Body of pancreas (tissue), 4 donors: ENCODE measurements at regions not wholly inside any gene's neighbourhood (a gene's known extent, or its start where the extent isn't known, plus 50 kb on each side); places are given as distances from the start of the nearest gene placed in this dataset.

Experiments
- CTCF ChIP-seq, 7 experiments: fragments of 450-650 bp in 4 of 7; fragments of 200-600 bp in 3 of 7; sonication (generic) in 3 of 7; IDR thresholded peaks; one replicate each; pipeline ENCODE4 v1.5.1; 2016 to 2019; ENCODE audit warnings: antibody characterized with exemption in 7 of 7
- POLR2A ChIP-seq, 3 donors: fragments of 450-650 bp; IDR thresholded peaks; one replicate each; pipeline ENCODE4 v1.6.1; 2016; ENCODE audit warnings: antibody characterized with exemption in 3 of 3, mild to moderate bottlenecking in 2 of 3

DNA sequence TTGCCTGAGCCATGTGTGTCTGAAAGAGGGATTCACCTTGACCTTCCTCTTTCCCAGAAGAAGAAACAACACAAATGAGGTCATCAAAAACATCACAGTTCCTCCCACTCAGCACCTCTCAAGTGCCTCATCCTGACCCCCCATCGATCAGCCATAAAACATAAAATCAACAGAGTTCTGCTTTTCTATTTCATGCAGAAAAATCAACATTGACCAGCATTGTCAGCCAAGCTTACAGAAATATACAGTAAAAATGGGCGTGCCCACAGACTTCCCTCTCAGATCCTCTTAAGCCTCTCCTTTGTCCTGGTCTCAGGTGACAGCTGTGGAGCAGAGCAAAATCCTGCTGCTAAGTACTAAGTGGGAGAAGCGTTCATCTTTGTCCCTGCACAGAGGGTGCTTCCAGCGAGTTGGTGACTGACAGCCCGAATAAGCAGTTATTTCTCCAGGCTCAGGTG lies 213.3 kb downstream of the OLFM4 start:
- no peak for TF ChIP-seq CTCF (IDR thresholded peaks at IDR 0.05)
- no peak for TF ChIP-seq POLR2A (IDR thresholded peaks at IDR 0.05)
